ENCODE measurements at regions not wholly inside any gene's neighbourhood (a gene's known extent, or its start where the extent isn't known, plus 50 kb on each side); places are given as distances from the start of the nearest gene placed in this dataset.

GRCh38 chr2:152920846-152921245, 202.4 kb downstream of the ARL6IP6 start:
- H3K4me1 ChIP-seq (ENCODE audit: insufficient read depth, low read length) = no peaks in the 10 kb centered on the region
- no peaks in the 10 kb centered on the region for H3K36me3 ChIP-seq (replicated peaks in 1 of 2; ENCODE audit: control insufficient read depth in 1 of 2, insufficient read depth in 2 of 2, low read length in 2 of 2)
- no peak overlapping the region for H3K27ac ChIP-seq (ENCODE audit: extremely low read length, insufficient read depth, low read length)
- H3K9ac ChIP-seq (ENCODE audit: insufficient read depth, low read depth, low read length) = no peak overlapping the region
- no peaks in the 10 kb centered on the region for H3K9me3 ChIP-seq (ENCODE audit: low read length)
- intact Hi-C loops (cut with micrococcal nuclease; ENCODE audit: unreplicated experiment) (no loop called here), in situ Hi-C loops (cut with HindIII; ENCODE audit: extremely low pct_ligation_motif_present, low pct_unique_long_range_greater_than_20kb) (no loop called here)
- 0 out of 5 replicates have a peak, but pooled peaks cover 0 to 5% of the 10 kb centered on the region in 2 experiments for H3K27me3 ChIP-seq (ENCODE audit: control insufficient read depth in 1 of 2, insufficient read depth in 2 of 2, low read length in 2 of 2)
- ATAC-seq (no peak), FAIRE-seq (no peak), DNase-seq (ENCODE audit: low spot score) (no peak)
- ChIA-PET POLR2A (no interaction called here), CTCF (ENCODE audit: low intra/inter-chr PET ratio, low total read pairs) (no interaction called here)
- BruUV-seq (replicated peaks) = no TSS peak
- no peak overlapping the region for H3K4me3 ChIP-seq (replicated peaks in 1 of 3; ENCODE audit: insufficient read depth in 1 of 3, low read depth in 2 of 3, low read length in 3 of 3)
- no peak overlapping the region for H2AFZ ChIP-seq (ENCODE audit: low read length)
- no peaks in the 10 kb centered on the region for H4K20me1 ChIP-seq (ENCODE audit: insufficient read depth, low read length)
- no peak overlapping the region for H3K4me2 ChIP-seq (ENCODE audit: low read depth, low read length)
- 4% methylated on average over 2 of the region's 2 CpGs for WGBS (ENCODE audit: low lambda C conversion rate)
- H3K79me2 ChIP-seq (ENCODE audit: insufficient read depth, low read length) = no peaks in the 10 kb centered on the region
- TF ChIP-seq ZNF451 (CRISPR knock-in tag; IDR thresholded peaks at IDR 0.05) = no peak
- no peak for TF ChIP-seq ZNF747 (CRISPR knock-in tag; IDR thresholded peaks at IDR 0.05; ENCODE audit: borderline replicate concordance)
- TF ChIP-seq MXD3 (CRISPR knock-in tag; IDR thresholded peaks at IDR 0.05) = no peak
- TF ChIP-seq MTF2 (CRISPR knock-in tag; IDR thresholded peaks at IDR 0.05; ENCODE audit: borderline replicate concordance) = no peak
- TF ChIP-seq ZNF772 (CRISPR knock-in tag; IDR thresholded peaks at IDR 0.05) = no peak
- no peak for TF ChIP-seq ZNF557 (CRISPR knock-in tag; IDR thresholded peaks at IDR 0.05)
- TF ChIP-seq KIAA2018 (CRISPR knock-in tag; IDR thresholded peaks at IDR 0.05; ENCODE audit: borderline replicate concordance) = no peak
- no peak for TF ChIP-seq MTA3 (CRISPR knock-in tag; IDR thresholded peaks at IDR 0.05)
- no peak for TF ChIP-seq THAP9 (CRISPR knock-in tag; IDR thresholded peaks at IDR 0.05; ENCODE audit: borderline replicate concordance)
- no peak for TF ChIP-seq ZNF564 (CRISPR knock-in tag; IDR thresholded peaks at IDR 0.05)
- no peak for TF ChIP-seq NR0B2 (CRISPR knock-in tag; IDR thresholded peaks at IDR 0.05)
- no peak for TF ChIP-seq ATAD3A (CRISPR knock-in tag; IDR thresholded peaks at IDR 0.05)
- TF ChIP-seq NR3C1 (CRISPR knock-in tag; IDR thresholded peaks at IDR 0.05) = no peak
- TF ChIP-seq HNRNPL (IDR thresholded peaks at IDR 0.05; ENCODE audit: low read depth, low read length) = no peak
- no peak for TF ChIP-seq ZNF350 (CRISPR knock-in tag; IDR thresholded peaks at IDR 0.05; ENCODE audit: borderline replicate concordance, low read depth)

All from HepG2 (cell line).